Neural progenitor cell (in vitro differentiated cells): ENCODE measurements at regions not wholly inside any gene's neighbourhood (a gene's known extent, or its start where the extent isn't known, plus 50 kb on each side); places are given as distances from the start of the nearest gene placed in this dataset.

ENCODE experiments used
- CTCF ChIP-seq: fragments of 200-600 bp; sonication (generic); IDR thresholded peaks from 2 replicates; pipeline ENCODE4 v1.5.1; 2017; ENCODE audit warnings: antibody characterized with exemption, mild to moderate bottlenecking
- EZH2 ChIP-seq: fragments of 200-600 bp; sonication (generic); IDR thresholded peaks from 2 replicates; pipeline ENCODE4 v1.6.1; 2017; ENCODE audit warnings: antibody characterized with exemption, mild to moderate bottlenecking, moderate library complexity

GRCh38 chr16:79901522-79901921 is 301.0 kb upstream of the MAF start:
- TF ChIP-seq CTCF (no peak), EZH2 (no peak)
